NCI-H1048 (cell line): ENCODE measurements at regions not wholly inside any gene's neighbourhood (a gene's known extent, or its start where the extent isn't known, plus 50 kb on each side); places are given as distances from the start of the nearest gene placed in this dataset.
"Not testable (repeated sequence)": the region's sequence is repeated elsewhere in the genome, so short reads cannot be mapped to it uniquely, and the experiment has no call there.

Source experiments
- DNase-seq: peaks from one replicate; lab custom pipeline; 2025; lab: John Stamatoyannopoulos, UW

DNA sequence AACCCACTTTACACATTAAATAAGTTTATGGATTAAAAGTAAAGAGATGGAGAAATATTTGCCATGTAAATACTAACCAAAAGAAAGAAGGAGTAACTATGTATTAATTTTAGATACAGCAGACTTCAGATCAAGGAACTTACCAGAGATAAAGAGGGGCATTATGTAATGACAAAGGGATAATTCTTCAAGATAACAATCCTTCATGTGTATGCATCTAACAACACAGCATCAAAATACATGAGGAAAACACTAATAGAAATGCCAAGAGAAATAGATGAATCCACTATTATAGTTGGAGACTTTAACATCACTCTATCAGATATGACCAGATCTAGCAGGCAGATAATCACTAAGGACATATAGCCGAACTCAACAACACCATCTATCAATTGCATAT is 149.8 kb upstream of the ANKRD55 start:
- no peak for DNase-seq

DNA sequence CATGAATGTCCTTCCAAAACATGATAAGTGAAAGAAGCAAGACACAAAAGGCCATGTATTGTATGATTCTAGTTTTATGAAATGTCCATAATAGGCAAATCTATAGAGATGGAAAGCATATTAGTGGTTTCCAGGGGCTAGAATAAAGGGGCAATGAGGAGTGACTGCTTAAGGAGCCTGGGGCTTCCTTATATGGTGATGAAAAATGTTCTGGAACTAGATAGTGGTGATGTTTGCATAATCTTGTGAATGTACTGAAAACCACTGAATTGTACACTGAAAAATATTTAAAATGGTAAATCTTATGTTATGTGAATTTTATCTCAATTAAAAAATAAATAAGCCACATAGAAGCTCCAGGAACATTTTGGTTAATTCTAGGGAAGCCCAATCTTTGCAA is 144.4 kb upstream of the ANKRD55 start:
- no peak for DNase-seq

DNA sequence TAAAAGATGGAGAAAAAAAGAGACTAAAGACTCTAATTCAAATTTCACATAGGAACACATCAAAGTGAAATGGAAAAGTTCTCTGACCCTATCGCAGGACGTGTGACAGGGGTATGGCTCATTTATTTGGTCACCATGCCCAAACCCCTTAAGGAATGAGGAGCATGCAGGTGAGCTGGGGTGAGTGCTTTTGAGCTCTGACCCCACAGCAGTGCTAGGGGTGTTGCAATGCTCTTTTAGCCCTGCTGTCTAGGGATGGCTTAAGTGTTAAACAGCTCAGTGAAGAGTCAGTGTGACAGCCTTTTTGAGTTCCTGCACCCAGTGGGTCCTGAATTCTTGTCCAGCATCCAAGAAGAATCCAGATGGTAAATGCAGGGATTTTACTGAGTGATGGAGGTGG is 143.0 kb upstream of the ANKRD55 start:
- DNase-seq, result no peak

GRCh38 chr5:56375011-56375410 is 141.9 kb upstream of the ANKRD55 start:
- no peak for DNase-seq

GRCh38 chr5:56372491-56372890 is 139.4 kb upstream of the ANKRD55 start:
- DNase-seq, result not testable (repeated sequence)

DNA sequence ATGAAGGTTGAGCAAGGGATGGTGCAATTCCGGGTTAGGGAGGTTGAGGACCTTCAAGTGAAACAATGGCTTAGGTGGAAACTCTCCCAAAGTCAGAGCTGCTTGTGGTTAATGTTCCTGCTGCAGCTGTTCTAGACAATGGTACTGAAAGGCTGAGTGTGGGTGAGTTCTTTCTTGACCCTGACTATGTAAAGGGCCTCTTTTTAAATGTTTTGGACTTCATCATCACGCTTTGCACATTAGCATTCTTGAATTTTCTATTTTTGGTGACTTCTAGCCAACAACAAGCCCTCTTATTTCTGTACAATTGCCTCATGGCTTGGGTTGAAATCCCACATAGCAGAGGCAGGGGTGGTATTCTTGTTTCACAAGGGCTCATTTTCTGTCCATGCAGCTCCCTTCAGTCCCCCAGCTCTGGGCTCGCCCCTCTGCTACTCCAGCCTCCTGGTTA is 136.3 kb upstream of the ANKRD55 start:
- no peak for DNase-seq

- no peak for DNase-seq
Observed at GRCh38 chr5:56367748-56368147, 134.6 kb upstream of the ANKRD55 start.

- no peak for DNase-seq
Observed at GRCh38 chr5:56366986-56367385, 133.9 kb upstream of the ANKRD55 start.

- DNase-seq, result no peak
Observed at GRCh38 chr5:56361398-56361797, 128.3 kb upstream of the ANKRD55 start.

DNA sequence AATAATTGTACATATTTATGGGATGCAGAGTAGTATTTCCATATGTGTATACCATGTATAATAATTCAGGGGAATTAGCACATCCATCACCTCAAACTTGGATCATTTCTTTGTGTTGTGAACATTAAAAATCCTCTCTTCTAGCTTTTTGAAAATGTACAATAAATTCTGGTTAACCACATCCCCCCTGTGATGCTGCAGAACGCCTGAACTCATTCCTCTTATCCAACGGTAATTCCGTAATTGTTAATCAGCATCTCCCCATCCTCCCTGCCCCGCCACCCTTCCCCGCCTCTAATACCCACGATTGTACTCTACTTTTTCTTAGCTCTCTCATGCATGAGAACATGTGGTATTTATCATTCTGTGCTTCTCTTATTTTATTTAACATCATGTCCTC is 127.7 kb upstream of the ANKRD55 start:
- DNase-seq, result no peak

DNA sequence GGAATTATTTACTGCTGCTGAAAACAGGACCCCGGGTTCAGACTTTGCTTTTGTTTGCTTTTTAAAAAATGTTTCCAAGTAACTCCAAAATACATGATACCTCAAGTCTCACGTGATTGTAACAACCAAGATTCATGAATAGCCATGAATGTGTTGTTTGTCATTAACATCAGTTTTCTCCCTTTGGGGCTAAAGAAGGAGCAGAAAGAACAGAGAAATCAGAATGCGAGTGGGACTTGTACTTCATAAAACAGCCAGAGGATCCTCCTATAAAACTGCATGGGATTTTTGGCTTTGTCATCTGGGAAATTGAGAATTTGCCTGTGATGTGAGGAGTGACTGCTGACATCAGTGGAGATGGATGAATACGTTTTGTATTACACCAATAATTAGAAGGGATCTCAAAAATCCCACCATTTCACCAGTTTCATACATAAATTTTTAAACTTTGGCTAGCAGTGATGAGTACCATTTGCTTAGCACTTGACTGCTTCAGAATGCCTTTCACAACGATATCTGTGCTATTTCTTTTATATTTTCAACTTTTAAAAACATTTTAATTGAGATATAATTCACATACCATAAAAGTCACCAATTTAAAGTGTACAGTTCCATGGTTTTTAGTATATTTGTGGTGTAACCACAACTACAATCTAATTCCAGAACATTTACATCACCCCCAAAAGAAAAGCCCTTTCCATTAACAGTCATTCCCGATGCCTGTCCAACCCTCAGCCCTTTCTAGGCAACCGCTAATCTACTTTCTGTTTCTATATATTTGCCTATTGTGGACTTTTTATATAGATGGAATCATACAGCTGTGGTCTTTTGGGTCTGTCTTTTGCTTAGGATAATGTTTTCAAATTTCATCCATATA is 126.9 kb upstream of the ANKRD55 start:
- no peak for DNase-seq

- DNase-seq, result no peak
Observed at GRCh38 chr5:56358703-56359681, 125.9 kb upstream of the ANKRD55 start.

DNA sequence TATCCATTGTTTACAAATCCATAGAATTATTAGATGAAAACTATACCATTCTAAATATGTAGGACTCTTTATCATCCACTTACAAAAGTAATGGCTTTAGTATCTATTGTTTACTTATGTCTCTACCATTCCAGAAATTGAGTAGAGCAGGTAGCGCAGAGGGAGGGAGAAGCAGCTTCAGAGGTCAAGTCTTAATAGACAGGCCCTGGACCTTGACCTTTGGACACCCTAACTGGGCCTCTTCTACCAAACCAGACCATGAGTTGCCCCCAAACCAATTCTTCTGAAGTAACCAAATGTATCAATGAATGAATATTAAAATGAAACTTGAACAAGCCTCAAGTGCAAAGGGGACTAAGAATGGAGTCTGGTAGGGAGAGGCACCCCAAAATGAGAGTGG is 124.9 kb upstream of the ANKRD55 start:
- no peak for DNase-seq

GRCh38 chr5:56357426-56357825 is 124.3 kb upstream of the ANKRD55 start:
- DNase-seq, result no peak

DNA sequence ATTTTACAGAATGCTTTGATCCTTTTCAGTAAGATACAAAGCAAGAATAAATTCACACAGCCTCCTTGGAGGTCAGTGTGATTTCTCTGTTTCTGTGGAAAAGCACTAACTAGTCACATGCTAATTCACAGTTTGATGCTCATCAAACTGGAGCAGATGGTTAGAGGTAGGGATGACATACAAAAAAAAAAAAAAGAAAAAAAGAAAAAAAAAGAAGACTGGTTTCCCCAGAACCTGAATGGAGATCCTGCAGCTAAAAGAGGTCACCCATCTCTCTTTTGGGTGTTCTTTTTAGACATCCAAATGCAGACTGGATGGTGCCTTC is 123.7 kb upstream of the ANKRD55 start:
- DNase-seq, result no peak

- DNase-seq, result peak; percentile 22
Observed at GRCh38 chr5:56356121-56356835, 123.1 kb upstream of the ANKRD55 start.

DNA sequence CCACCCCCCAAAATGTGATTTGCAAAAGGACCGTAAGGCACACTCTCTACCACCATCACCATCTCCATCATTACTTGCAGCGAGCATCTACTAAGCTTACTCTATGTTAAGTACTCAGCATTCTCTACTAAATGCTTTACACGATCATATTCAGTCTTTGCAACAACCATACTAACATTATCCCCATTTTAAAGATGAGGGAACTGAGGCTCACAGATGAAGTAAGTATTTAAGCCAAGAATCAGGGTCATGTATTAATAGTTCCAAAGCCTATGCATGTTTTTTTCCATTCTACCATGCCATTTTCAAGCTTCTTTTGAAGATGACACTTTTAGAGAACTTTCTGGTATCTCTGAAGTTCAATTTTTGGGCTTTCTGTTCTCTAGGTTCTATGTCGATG is 121.7 kb upstream of the ANKRD55 start:
- DNase-seq, result no peak

DNA sequence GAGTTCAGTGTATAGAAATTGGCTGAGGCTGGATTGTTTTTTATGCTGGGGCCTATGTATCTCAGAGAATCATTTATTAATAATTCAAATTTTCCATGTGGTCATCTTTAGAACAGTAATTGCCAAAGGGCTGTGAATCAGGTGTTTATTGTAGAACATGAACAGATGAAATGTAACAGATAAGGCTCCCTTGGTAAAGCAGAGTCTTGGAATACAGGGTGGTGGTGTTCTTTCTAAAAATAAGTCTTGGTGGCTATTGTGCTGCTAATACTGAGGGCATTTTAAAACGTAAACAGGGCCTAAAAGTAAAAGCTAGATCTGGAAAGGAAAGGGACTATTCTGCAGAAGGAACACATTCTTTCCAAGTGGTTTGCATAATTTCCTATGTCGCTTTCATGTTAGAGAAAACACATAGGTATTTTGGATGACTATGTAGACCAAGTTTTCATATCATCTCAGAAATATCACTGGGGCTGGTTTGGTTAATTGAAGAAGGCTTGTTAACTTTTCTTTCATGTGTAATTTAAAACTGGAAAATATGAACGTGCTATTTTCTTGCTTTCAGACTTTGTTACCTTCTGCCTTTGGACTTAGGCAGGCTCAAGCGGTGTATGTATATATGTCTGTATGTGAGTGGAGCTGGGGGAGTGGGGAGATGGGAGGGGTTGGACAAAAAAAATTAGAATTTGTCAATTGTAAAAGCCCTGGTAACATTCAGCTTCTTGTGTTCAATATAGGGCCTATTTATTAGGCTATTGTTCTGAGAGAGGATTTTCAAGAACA is 119.9 kb upstream of the ANKRD55 start:
- no peak for DNase-seq

GRCh38 chr5:56350597-56351170 is 117.6 kb upstream of the ANKRD55 start:
- no peak for DNase-seq

DNA sequence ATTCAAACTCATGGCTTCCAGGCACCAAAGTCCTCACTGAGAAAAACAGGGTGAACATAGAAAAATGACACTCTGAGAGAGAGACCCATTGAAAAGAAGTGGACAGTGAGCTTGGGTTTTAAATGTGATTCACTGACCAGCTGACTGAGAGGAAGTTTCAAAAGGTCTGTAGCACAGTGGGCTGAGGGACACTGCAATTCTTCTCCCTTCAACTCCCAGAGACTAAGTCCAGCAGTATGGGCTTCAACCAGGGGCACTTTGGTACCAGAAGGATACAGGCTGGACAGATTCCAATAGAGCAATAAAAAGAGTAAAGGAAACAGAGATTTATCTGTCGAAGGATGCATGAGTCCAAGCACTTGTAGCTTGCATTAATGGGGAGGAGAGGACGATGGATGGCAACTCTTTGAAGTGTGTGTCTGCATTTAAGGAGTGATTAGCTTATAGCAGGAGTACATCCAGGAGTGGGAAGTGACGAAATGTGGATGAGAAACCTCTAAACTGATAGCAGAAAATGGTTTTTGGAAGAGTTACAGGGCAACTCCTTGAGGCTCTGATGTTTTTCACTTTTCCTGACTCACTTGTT is 117.0 kb upstream of the ANKRD55 start:
- no peak for DNase-seq

GRCh38 chr5:56349461-56349860 is 116.3 kb upstream of the ANKRD55 start:
- no peak for DNase-seq
